RCC 7860 (cell line): ENCODE measurements at regions not wholly inside any gene's neighbourhood (a gene's known extent, or its start where the extent isn't known, plus 50 kb on each side); places are given as distances from the start of the nearest gene placed in this dataset.
"Not testable (repeated sequence)": the region's sequence is repeated elsewhere in the genome, so short reads cannot be mapped to it uniquely, and the experiment has no call there.

Experiments used
- DNase-seq: peaks from one replicate; pipeline ENCODE4 v3.0.0-alpha.2; 2015; ENCODE audit warnings: low spot score
- FAIRE-seq: peaks from 2 replicates; lab custom pipeline; 2012; peaks lifted over from hg19 to GRCh38; lab: Jason Lieb, UNC

GRCh38 chr7:32765649-32766251 is 125.8 kb downstream of the KBTBD2 start:
- FAIRE-seq (peak; percentile 93), DNase-seq (peak; percentile 39)

GRCh38 chr7:32765185-32765584 is 126.4 kb downstream of the KBTBD2 start:
- no peak for FAIRE-seq

GRCh38 chr7:32762925-32763293 is 128.7 kb downstream of the KBTBD2 start:
- no peak for FAIRE-seq
- DNase-seq, result no peak

More at GRCh38 chr7:32765185-32765584, 126.4 kb downstream of the KBTBD2 start:
- no peak for DNase-seq

GRCh38 chr7:32762206-32762924 is 129.2 kb downstream of the KBTBD2 start:
- DNase-seq, FAIRE-seq: not testable (repeated sequence)

GRCh38 chr7:32761451-32762205 is 129.9 kb downstream of the KBTBD2 start:
- DNase-seq (no peak), FAIRE-seq (no peak)

GRCh38 chr7:32760755-32761154 is 130.8 kb downstream of the KBTBD2 start:
- DNase-seq, FAIRE-seq: not testable (repeated sequence)

GRCh38 chr7:32759859-32760258 is 131.7 kb downstream of the KBTBD2 start:
- not testable (repeated sequence) for FAIRE-seq, DNase-seq

- FAIRE-seq, DNase-seq: not testable (repeated sequence)
These were observed 137.7 kb downstream of the KBTBD2 start for GRCh38 chr7:32753872-32754271.

- not testable (repeated sequence) for FAIRE-seq, DNase-seq
These were observed 143.2 kb downstream of the KBTBD2 start for GRCh38 chr7:32748337-32748736.

GRCh38 chr7:32747443-32748148 is 144.0 kb downstream of the KBTBD2 start:
- not testable (repeated sequence) for DNase-seq, FAIRE-seq

- not testable (repeated sequence) for DNase-seq, FAIRE-seq
These were observed 149.6 kb downstream of the KBTBD2 start for GRCh38 chr7:32741853-32742476.

GRCh38 chr7:32739749-32740148 is 151.8 kb downstream of the KBTBD2 start:
- DNase-seq, FAIRE-seq: not testable (repeated sequence)

GRCh38 chr7:32738390-32738789 is 153.2 kb downstream of the KBTBD2 start:
- DNase-seq, FAIRE-seq: not testable (repeated sequence)

GRCh38 chr7:32732767-32733166 is 158.8 kb downstream of the KBTBD2 start:
- FAIRE-seq, DNase-seq: not testable (repeated sequence)

GRCh38 chr7:32729335-32729675 is 162.3 kb downstream of the KBTBD2 start:
- peak; percentile 10 for FAIRE-seq
- DNase-seq, result not testable (repeated sequence)

- DNase-seq (peak; percentile 41), FAIRE-seq (peak; percentile 40)
These were observed 162.9 kb downstream of the KBTBD2 start for GRCh38 chr7:32728412-32729334.

GRCh38 chr7:32727483-32728411 is 163.8 kb downstream of the KBTBD2 start:
- not testable (repeated sequence) for FAIRE-seq
- DNase-seq, result peak; percentile 37

GRCh38 chr7:32722837-32723236 is 168.7 kb downstream of the KBTBD2 start:
- not testable (repeated sequence) for FAIRE-seq, DNase-seq
